ENCODE measurements at regions not wholly inside any gene's neighbourhood (a gene's known extent, or its start where the extent isn't known, plus 50 kb on each side); places are given as distances from the start of the nearest gene placed in this dataset.

- TF ChIP-seq POLR2A (IDR thresholded peaks at IDR 0.05; ENCODE audit: low read length) (no peak), GATA1 (IDR thresholded peaks at IDR 0.05; ENCODE audit: low read depth, low read length) (no peak)
These were observed 390.6 kb upstream of the C9orf72 start for GRCh38 chr9:27963836-27964235.

GRCh38 chr9:27967210-27967609 is 393.9 kb upstream of the C9orf72 start:
- TF ChIP-seq GATA1 (IDR thresholded peaks at IDR 0.05; ENCODE audit: low read depth, low read length) = no peak
- TF ChIP-seq POLR2A (IDR thresholded peaks at IDR 0.05; ENCODE audit: low read length) = no peak
- DNase-seq = no peak

More at GRCh38 chr9:27963836-27964235, 390.6 kb upstream of the C9orf72 start:
- DNase-seq = no peak

- no peak for DNase-seq
- TF ChIP-seq GATA1 (IDR thresholded peaks at IDR 0.05; ENCODE audit: low read depth, low read length) (no peak), POLR2A (IDR thresholded peaks at IDR 0.05; ENCODE audit: low read length) (no peak)
These were observed 404.6 kb upstream of the C9orf72 start for GRCh38 chr9:27977931-27978330.

- no peak for TF ChIP-seq GATA1 (IDR thresholded peaks at IDR 0.05; ENCODE audit: low read depth, low read length)
- TF ChIP-seq POLR2A (IDR thresholded peaks at IDR 0.05; ENCODE audit: low read length) = no peak
- DNase-seq = no peak
These were observed 412.4 kb upstream of the C9orf72 start for GRCh38 chr9:27985714-27986113.

- DNase-seq = no peak
- TF ChIP-seq POLR2A (IDR thresholded peaks at IDR 0.05; ENCODE audit: low read length) (no peak), GATA1 (IDR thresholded peaks at IDR 0.05; ENCODE audit: low read depth, low read length) (no peak)
These were observed 417.2 kb upstream of the C9orf72 start for GRCh38 chr9:27990524-27990923.

- TF ChIP-seq GATA1 (IDR thresholded peaks at IDR 0.05; ENCODE audit: low read depth, low read length) = no peak
- TF ChIP-seq POLR2A (IDR thresholded peaks at IDR 0.05; ENCODE audit: low read length) = no peak
- DNase-seq = no peak
These were observed 417.9 kb upstream of the C9orf72 start for GRCh38 chr9:27991221-27991620.

GRCh38 chr9:28001096-28001495 is 427.8 kb upstream of the C9orf72 start:
- TF ChIP-seq POLR2A (IDR thresholded peaks at IDR 0.05; ENCODE audit: low read length) (no peak), GATA1 (IDR thresholded peaks at IDR 0.05; ENCODE audit: low read depth, low read length) (no peak)
- no peak for DNase-seq

- no peak for DNase-seq
- TF ChIP-seq GATA1 (IDR thresholded peaks at IDR 0.05; ENCODE audit: low read depth, low read length) (no peak), POLR2A (IDR thresholded peaks at IDR 0.05; ENCODE audit: low read length) (no peak)
These were observed 431.6 kb upstream of the C9orf72 start for GRCh38 chr9:28004900-28005299.

GRCh38 chr9:28005779-28006178 is 432.5 kb upstream of the C9orf72 start:
- no peak for TF ChIP-seq POLR2A (IDR thresholded peaks at IDR 0.05; ENCODE audit: low read length)
- no peak for TF ChIP-seq GATA1 (IDR thresholded peaks at IDR 0.05; ENCODE audit: low read depth, low read length)
- no peak for DNase-seq

GRCh38 chr9:28007097-28007817 is 434.0 kb upstream of the C9orf72 start:
- no peak for DNase-seq
- TF ChIP-seq GATA1 (IDR thresholded peaks at IDR 0.05; ENCODE audit: low read depth, low read length) (no peak), POLR2A (IDR thresholded peaks at IDR 0.05; ENCODE audit: low read length) (no peak)

- no peak for TF ChIP-seq GATA1 (IDR thresholded peaks at IDR 0.05; ENCODE audit: low read depth, low read length)
- TF ChIP-seq POLR2A (IDR thresholded peaks at IDR 0.05; ENCODE audit: low read length) = no peak
- no peak for DNase-seq
These were observed 440.9 kb upstream of the C9orf72 start for GRCh38 chr9:28014212-28014611.

- no peak for TF ChIP-seq GATA1 (IDR thresholded peaks at IDR 0.05; ENCODE audit: low read depth, low read length)
- no peak for TF ChIP-seq POLR2A (IDR thresholded peaks at IDR 0.05; ENCODE audit: low read length)
- no peak for DNase-seq
These were observed 451.4 kb upstream of the C9orf72 start for GRCh38 chr9:28024676-28025075.

- TF ChIP-seq GATA1 (IDR thresholded peaks at IDR 0.05; ENCODE audit: low read depth, low read length) = no peak
- TF ChIP-seq POLR2A (IDR thresholded peaks at IDR 0.05; ENCODE audit: low read length) = no peak
- no peak for DNase-seq
These were observed 451.9 kb upstream of the C9orf72 start for GRCh38 chr9:28025186-28025585.

- no peak for DNase-seq
- TF ChIP-seq GATA1 (IDR thresholded peaks at IDR 0.05; ENCODE audit: low read depth, low read length) (no peak), POLR2A (IDR thresholded peaks at IDR 0.05; ENCODE audit: low read length) (no peak)
These were observed 458.4 kb upstream of the C9orf72 start for GRCh38 chr9:28031521-28032267.

- no peak for DNase-seq
These were observed 458.9 kb upstream of the C9orf72 start for GRCh38 chr9:28032268-28032590.

More at GRCh38 chr9:28032268-28032590, 458.9 kb upstream of the C9orf72 start:
- TF ChIP-seq POLR2A (IDR thresholded peaks at IDR 0.05; ENCODE audit: low read length) (no peak), GATA1 (IDR thresholded peaks at IDR 0.05; ENCODE audit: low read depth, low read length) (no peak)

All from erythroblast (primary cell).